CD4-positive, alpha-beta T cell (primary cell): ENCODE measurements at regions not wholly inside any gene's neighbourhood (a gene's known extent, or its start where the extent isn't known, plus 50 kb on each side); places are given as distances from the start of the nearest gene placed in this dataset.

ENCODE experiments used
- ATAC-seq: fragments of 200-7000 bp; cut with Tn5 transposase; one replicate; pipeline ENCODE4 v1.10.0; 2022; ENCODE audit warnings: mild to moderate bottlenecking; ENCODE audit not compliant: poor library complexity
- CTCF ChIA-PET: fragments of 350-600 bp; sonication (Branson Sonifier 250); formaldehyde crosslinking; loops from one replicate; lab custom pipeline; 2021; ENCODE audit warnings: antibody characterized with exemption, inconsistent platforms; lab: Charles Lee
- POLR2A ChIA-PET: fragments of 350-600 bp; sonication (Branson Sonifier 250); formaldehyde crosslinking; loops from one replicate; lab custom pipeline; 2021; ENCODE audit warnings: antibody characterized with exemption, inconsistent platforms; lab: Charles Lee
- DNase-seq, 14 experiments: peaks; one replicate each; pipeline ENCODE4 v3.0.0-alpha.2; 2013 to 2020; ENCODE audit warnings: mixed read lengths in 2 of 14
- H3K27ac ChIP-seq, 2 donors: one replicate each; pipeline versions ENCODE4 v1.5.1 to v1.7.0; 2013; ENCODE audit warnings: low read length in 2 of 2, low read depth in 1 of 2, mild to moderate bottlenecking in 1 of 2
- H3K27me3 ChIP-seq, 2 experiments: 1 replicate in 1 of 2; 2 replicates in 1 of 2; pipeline versions ENCODE4 v1.6.1 to v1.7.0; 2013; ENCODE audit warnings: low read length in 2 of 2, control low read depth in 1 of 2, mild to moderate bottlenecking in 1 of 2, moderate library complexity in 1 of 2; ENCODE audit not compliant: insufficient read depth in 2 of 2, control insufficient read depth in 1 of 2
- H3K36me3 ChIP-seq: one replicate; pipeline ENCODE4 v1.6.1; 2013; ENCODE audit warnings: low read length, control low read depth; ENCODE audit not compliant: insufficient read depth
- H3K4me1 ChIP-seq: one replicate; pipeline ENCODE4 v1.6.1; 2013; ENCODE audit warnings: low read length, control low read depth; ENCODE audit not compliant: insufficient read depth
- H3K4me3 ChIP-seq: one replicate; pipeline ENCODE4 v1.5.1; 2013; ENCODE audit warnings: mild to moderate bottlenecking, low read length, moderate library complexity
- H3K9me3 ChIP-seq, 2 experiments: 1 replicate in 1 of 2; 2 replicates in 1 of 2; pipeline versions ENCODE4 v1.6.1 to v1.7.0; 2013; ENCODE audit warnings: low read length in 2 of 2, mild to moderate bottlenecking in 2 of 2, control low read depth in 1 of 2, moderate library complexity in 1 of 2; ENCODE audit not compliant: control insufficient read depth in 1 of 2, insufficient read depth in 1 of 2
- H3K27ac Mint-ChIP-seq: one replicate; pipeline ENCODE4 v1.8.0; 2020; ENCODE audit warnings: mixed read lengths
- H3K27me3 Mint-ChIP-seq: one replicate; pipeline ENCODE4 v1.8.0; 2021; ENCODE audit warnings: mixed read lengths
- H3K36me3 Mint-ChIP-seq: one replicate; pipeline ENCODE4 v1.8.0; 2021; ENCODE audit warnings: low read depth, mixed read lengths
- H3K4me1 Mint-ChIP-seq: one replicate; pipeline ENCODE4 v1.8.0; 2021; ENCODE audit warnings: low read depth, mixed read lengths
- H3K4me3 Mint-ChIP-seq: one replicate; pipeline ENCODE4 v1.8.0; 2020; ENCODE audit warnings: mild to moderate bottlenecking, mixed read lengths
- H3K9me3 Mint-ChIP-seq: one replicate; pipeline ENCODE4 v1.8.0; 2020; ENCODE audit warnings: mixed read lengths
- CTCF ChIP-seq: fragments of 200-600 bp; IDR thresholded peaks from one replicate; pipeline ENCODE4 v1.8.0; 2022; ENCODE audit warnings: antibody characterized with exemption, mild to moderate bottlenecking
- intact Hi-C, 2 experiments: fragments of 100-400 bp; cut with DNase I in 1 of 2; cut with micrococcal nuclease in 1 of 2; formaldehyde crosslinking; loops; one replicate each; pipeline versions ENCODE4 v1.15.1 to v1.9.0; 2023 to 2025; cut with DNase I, micrococcal nuclease

- H3K27ac ChIP-seq = no peak overlapping the region
- Mint-ChIP-seq H3K4me3 (no peak overlapping the region), H3K36me3 (no peaks in the 10 kb centered on the region), H3K27me3 (no peaks in the 10 kb centered on the region), H3K27ac (no peak overlapping the region), H3K4me1 (no peaks in the 10 kb centered on the region), H3K9me3 (peaks cover 13% of the 10 kb centered on the region)
- intact Hi-C loops = no loop called here
- ATAC-seq (no peak), DNase-seq (no peak)
- no peak for TF ChIP-seq CTCF
- H3K4me3 ChIP-seq = no peak overlapping the region
- H3K36me3 ChIP-seq = no peaks in the 10 kb centered on the region
- ChIA-PET CTCF (no interaction called here), POLR2A (no interaction called here)
- no peaks in the 10 kb centered on the region for H3K27me3 ChIP-seq
- H3K4me1 ChIP-seq = no peaks in the 10 kb centered on the region
- H3K9me3 ChIP-seq = no peaks in the 10 kb centered on the region
Observed at GRCh38 chr4:167779280-167779679, 313.1 kb upstream of the ANXA10 start.

- intact Hi-C loops = no loop called here
- no peaks in the 10 kb centered on the region for H3K4me1 Mint-ChIP-seq
Observed at GRCh38 chr4:167779864-167780263, 312.5 kb upstream of the ANXA10 start.

GRCh38 chr4:167784826-167785225 is 307.5 kb upstream of the ANXA10 start:
- H3K9me3 Mint-ChIP-seq = peaks cover 13% of the 10 kb centered on the region
- Histone ChIP-seq H3K4me1 (no peaks in the 10 kb centered on the region), H3K27me3 (no peaks in the 10 kb centered on the region), H3K27ac (no peak overlapping the region), H3K4me3 (no peak overlapping the region), H3K36me3 (no peaks in the 10 kb centered on the region), H3K9me3 (no peaks in the 10 kb centered on the region)
- TF ChIP-seq CTCF = no peak
- H3K27ac Mint-ChIP-seq = no peak overlapping the region
- H3K4me1 Mint-ChIP-seq = no peaks in the 10 kb centered on the region
- intact Hi-C loops = no loop called here
- no peaks in the 10 kb centered on the region for H3K27me3 Mint-ChIP-seq
- DNase-seq (no peak), ATAC-seq (no peak)
- no peaks in the 10 kb centered on the region for H3K36me3 Mint-ChIP-seq
- no peak overlapping the region for H3K4me3 Mint-ChIP-seq
- ChIA-PET CTCF (no interaction called here), POLR2A (no interaction called here)

More at GRCh38 chr4:167779864-167780263, 312.5 kb upstream of the ANXA10 start:
- ATAC-seq (no peak), DNase-seq (no peak)
- POLR2A ChIA-PET = no interaction called here
- Mint-ChIP-seq H3K27ac (no peak overlapping the region), H3K36me3 (no peaks in the 10 kb centered on the region), H3K27me3 (no peaks in the 10 kb centered on the region), H3K4me3 (no peak overlapping the region), H3K9me3 (peaks cover 13% of the 10 kb centered on the region)
- Histone ChIP-seq H3K27me3 (no peaks in the 10 kb centered on the region), H3K27ac (no peak overlapping the region), H3K4me3 (no peak overlapping the region), H3K36me3 (no peaks in the 10 kb centered on the region), H3K4me1 (no peaks in the 10 kb centered on the region), H3K9me3 (no peaks in the 10 kb centered on the region)
- CTCF ChIA-PET = no interaction called here
- no peak for TF ChIP-seq CTCF
